ENCODE measurements at regions not wholly inside any gene's neighbourhood (a gene's known extent, or its start where the extent isn't known, plus 50 kb on each side); places are given as distances from the start of the nearest gene placed in this dataset.

GRCh38 chr13:40109351-40109844 is 453.9 kb downstream of the COG6 start:
- no peak for TF ChIP-seq SIN3A (IDR thresholded peaks at IDR 0.05; ENCODE audit: borderline replicate concordance, insufficient read depth, low read length)
- no peak for TF ChIP-seq POLR2AphosphoS5 (IDR thresholded peaks at IDR 0.05; ENCODE audit: low read depth, low read length)
- no peak for TF ChIP-seq TAF1 (IDR thresholded peaks at IDR 0.05; ENCODE audit: borderline replicate concordance, insufficient read depth, low read length)
- no peak for TF ChIP-seq FOXP2 (optimal IDR thresholded peaks at IDR 0.05; ENCODE audit: borderline replicate concordance, extremely low read depth, extremely low read length, insufficient read depth)
- TF ChIP-seq REST (IDR thresholded peaks at IDR 0.05; ENCODE audit: insufficient read depth in 1 of 2, low read depth in 2 of 2, low read length in 2 of 2), result no peak

GRCh38 chr13:40113643-40114304 is 458.3 kb downstream of the COG6 start:
- TF ChIP-seq POLR2AphosphoS5 (IDR thresholded peaks at IDR 0.05; ENCODE audit: low read depth, low read length), result no peak
- TF ChIP-seq REST (IDR thresholded peaks at IDR 0.05; ENCODE audit: insufficient read depth in 1 of 2, low read depth in 2 of 2, low read length in 2 of 2), result no peak
- TF ChIP-seq TAF1 (IDR thresholded peaks at IDR 0.05; ENCODE audit: borderline replicate concordance, insufficient read depth, low read length), result no peak
- no peak for TF ChIP-seq SIN3A (IDR thresholded peaks at IDR 0.05; ENCODE audit: borderline replicate concordance, insufficient read depth, low read length)
- no peak for TF ChIP-seq FOXP2 (optimal IDR thresholded peaks at IDR 0.05; ENCODE audit: borderline replicate concordance, extremely low read depth, extremely low read length, insufficient read depth)

GRCh38 chr13:40114305-40114896 is 458.9 kb downstream of the COG6 start:
- no peak for TF ChIP-seq TAF1 (IDR thresholded peaks at IDR 0.05; ENCODE audit: borderline replicate concordance, insufficient read depth, low read length)
- no peak for TF ChIP-seq FOXP2 (optimal IDR thresholded peaks at IDR 0.05; ENCODE audit: borderline replicate concordance, extremely low read depth, extremely low read length, insufficient read depth)
- no peak for TF ChIP-seq REST (IDR thresholded peaks at IDR 0.05; ENCODE audit: insufficient read depth in 1 of 2, low read depth in 2 of 2, low read length in 2 of 2)
- TF ChIP-seq POLR2AphosphoS5 (IDR thresholded peaks at IDR 0.05; ENCODE audit: low read depth, low read length), result no peak
- TF ChIP-seq SIN3A (IDR thresholded peaks at IDR 0.05; ENCODE audit: borderline replicate concordance, insufficient read depth, low read length), result no peak

- TF ChIP-seq REST (IDR thresholded peaks at IDR 0.05; ENCODE audit: insufficient read depth in 1 of 2, low read depth in 2 of 2, low read length in 2 of 2), result no peak
- TF ChIP-seq POLR2AphosphoS5 (IDR thresholded peaks at IDR 0.05; ENCODE audit: low read depth, low read length), result no peak
- no peak for TF ChIP-seq TAF1 (IDR thresholded peaks at IDR 0.05; ENCODE audit: borderline replicate concordance, insufficient read depth, low read length)
- TF ChIP-seq SIN3A (IDR thresholded peaks at IDR 0.05; ENCODE audit: borderline replicate concordance, insufficient read depth, low read length), result no peak
- TF ChIP-seq FOXP2 (optimal IDR thresholded peaks at IDR 0.05; ENCODE audit: borderline replicate concordance, extremely low read depth, extremely low read length, insufficient read depth), result no peak
These were observed 460.0 kb downstream of the COG6 start for GRCh38 chr13:40115426-40115825.

All from PFSK-1 (cell line).